ENCODE measurements at regions not wholly inside any gene's neighbourhood (a gene's known extent, or its start where the extent isn't known, plus 50 kb on each side); places are given as distances from the start of the nearest gene placed in this dataset.

- ATAC-seq = no peak
- TF ChIP-seq ZC3H10 (CRISPR knock-in tag; IDR thresholded peaks at IDR 0.05) = no peak
- TF ChIP-seq TOX (CRISPR knock-in tag; IDR thresholded peaks at IDR 0.05; ENCODE audit: borderline replicate concordance) = no peak
- no peak for TF ChIP-seq ZNF70 (CRISPR knock-in tag; IDR thresholded peaks at IDR 0.05)
Measured at GRCh38 chr7:115191526-115191925, 269.6 kb downstream of the MDFIC start.

GRCh38 chr7:115183431-115184057, 261.6 kb downstream of the MDFIC start:
- TF ChIP-seq ESRRG (CRISPR knock-in tag; IDR thresholded peaks at IDR 0.05) (no peak), ZFP30 (CRISPR knock-in tag; IDR thresholded peaks at IDR 0.05) (no peak), RARB (CRISPR knock-in tag; IDR thresholded peaks at IDR 0.05) (no peak)
- no peak for ATAC-seq

DNA sequence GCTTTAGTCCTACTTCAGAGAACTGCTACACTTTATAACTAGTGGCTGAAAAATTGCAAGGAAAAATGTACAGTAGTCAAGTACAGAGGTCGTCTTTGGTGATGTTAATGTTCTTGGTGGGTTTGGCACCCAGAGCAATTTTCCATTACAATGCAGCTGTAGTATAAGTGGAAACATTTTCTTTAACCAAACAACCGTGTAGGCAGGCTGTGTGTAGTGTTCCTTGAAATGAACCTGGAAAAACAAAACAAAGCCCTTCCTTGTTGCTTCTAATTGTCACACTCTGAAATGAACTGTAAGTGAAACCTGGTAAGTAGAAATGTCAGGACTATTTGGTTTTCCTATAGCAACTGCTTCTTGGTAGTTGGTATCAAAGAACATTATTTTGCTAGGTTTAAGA, 256.9 kb downstream of the MDFIC start:
- no peak for TF ChIP-seq TCF4 (CRISPR knock-in tag; IDR thresholded peaks at IDR 0.05; ENCODE audit: borderline replicate concordance)
- no peak for ATAC-seq

GRCh38 chr7:115177823-115178222, 255.9 kb downstream of the MDFIC start:
- ATAC-seq = no peak

More at GRCh38 chr7:115177823-115178222, 255.9 kb downstream of the MDFIC start:
- TF ChIP-seq PPARA (CRISPR knock-in tag; IDR thresholded peaks at IDR 0.05; ENCODE audit: borderline replicate concordance) = no peak
- TF ChIP-seq ISL1 (CRISPR knock-in tag; IDR thresholded peaks at IDR 0.05) = no peak
- TF ChIP-seq OSR1 (CRISPR knock-in tag; IDR thresholded peaks at IDR 0.05) = no peak
- no peak for TF ChIP-seq ZNF70 (CRISPR knock-in tag; IDR thresholded peaks at IDR 0.05)
- TF ChIP-seq RARB (CRISPR knock-in tag; IDR thresholded peaks at IDR 0.05) = no peak
- no peak for TF ChIP-seq TSHZ2 (CRISPR knock-in tag; IDR thresholded peaks at IDR 0.05)
- no peak for TF ChIP-seq ZNF565 (CRISPR knock-in tag; conservative IDR thresholded peaks at IDR 0.05; ENCODE audit: low read depth)
- no peak for TF ChIP-seq CSDC2 (CRISPR knock-in tag; IDR thresholded peaks at IDR 0.05)
- no peak for TF ChIP-seq TOX (CRISPR knock-in tag; IDR thresholded peaks at IDR 0.05; ENCODE audit: borderline replicate concordance)
- TF ChIP-seq, protein P1, sequence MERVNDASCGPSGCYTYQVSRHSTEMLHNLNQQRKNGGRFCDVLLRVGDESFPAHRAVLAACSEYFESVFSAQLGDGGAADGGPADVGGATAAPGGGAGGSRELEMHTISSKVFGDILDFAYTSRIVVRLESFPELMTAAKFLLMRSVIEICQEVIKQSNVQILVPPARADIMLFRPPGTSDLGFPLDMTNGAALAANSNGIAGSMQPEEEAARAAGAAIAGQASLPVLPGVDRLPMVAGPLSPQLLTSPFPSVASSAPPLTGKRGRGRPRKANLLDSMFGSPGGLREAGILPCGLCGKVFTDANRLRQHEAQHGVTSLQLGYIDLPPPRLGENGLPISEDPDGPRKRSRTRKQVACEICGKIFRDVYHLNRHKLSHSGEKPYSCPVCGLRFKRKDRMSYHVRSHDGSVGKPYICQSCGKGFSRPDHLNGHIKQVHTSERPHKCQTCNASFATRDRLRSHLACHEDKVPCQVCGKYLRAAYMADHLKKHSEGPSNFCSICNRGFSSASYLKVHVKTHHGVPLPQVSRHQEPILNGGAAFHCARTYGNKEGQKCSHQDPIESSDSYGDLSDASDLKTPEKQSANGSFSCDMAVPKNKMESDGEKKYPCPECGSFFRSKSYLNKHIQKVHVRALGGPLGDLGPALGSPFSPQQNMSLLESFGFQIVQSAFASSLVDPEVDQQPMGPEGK (CRISPR knock-in tag; IDR thresholded peaks at IDR 0.05; ENCODE audit: borderline replicate concordance) = no peak
- no peak for TF ChIP-seq CSRNP3 (CRISPR knock-in tag; IDR thresholded peaks at IDR 0.05)
- no peak for TF ChIP-seq TCF4 (CRISPR knock-in tag; IDR thresholded peaks at IDR 0.05; ENCODE audit: borderline replicate concordance)
- TF ChIP-seq GLIS3 (CRISPR knock-in tag; IDR thresholded peaks at IDR 0.05) = no peak
- TF ChIP-seq, protein P2, sequence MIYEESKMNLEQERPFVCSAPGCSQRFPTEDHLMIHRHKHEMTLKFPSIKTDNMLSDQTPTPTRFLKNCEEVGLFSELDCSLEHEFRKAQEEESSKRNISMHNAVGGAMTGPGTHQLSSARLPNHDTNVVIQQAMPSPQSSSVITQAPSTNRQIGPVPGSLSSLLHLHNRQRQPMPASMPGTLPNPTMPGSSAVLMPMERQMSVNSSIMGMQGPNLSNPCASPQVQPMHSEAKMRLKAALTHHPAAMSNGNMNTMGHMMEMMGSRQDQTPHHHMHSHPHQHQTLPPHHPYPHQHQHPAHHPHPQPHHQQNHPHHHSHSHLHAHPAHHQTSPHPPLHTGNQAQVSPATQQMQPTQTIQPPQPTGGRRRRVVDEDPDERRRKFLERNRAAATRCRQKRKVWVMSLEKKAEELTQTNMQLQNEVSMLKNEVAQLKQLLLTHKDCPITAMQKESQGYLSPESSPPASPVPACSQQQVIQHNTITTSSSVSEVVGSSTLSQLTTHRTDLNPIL (CRISPR knock-in tag; IDR thresholded peaks at IDR 0.05; ENCODE audit: low read depth) = no peak
- no peak for TF ChIP-seq ARNTL (CRISPR knock-in tag; IDR thresholded peaks at IDR 0.05; ENCODE audit: borderline replicate concordance, low read depth)
- TF ChIP-seq POU6F1 (CRISPR knock-in tag; IDR thresholded peaks at IDR 0.05; ENCODE audit: borderline replicate concordance, low read depth) = no peak
- no peak for TF ChIP-seq SNAI2 (CRISPR knock-in tag; IDR thresholded peaks at IDR 0.05)
- TF ChIP-seq ZNF8 (CRISPR knock-in tag; IDR thresholded peaks at IDR 0.05) = no peak
- TF ChIP-seq ZFP30 (CRISPR knock-in tag; IDR thresholded peaks at IDR 0.05) = no peak
- TF ChIP-seq ZFP3 (CRISPR knock-in tag; IDR thresholded peaks at IDR 0.05) = no peak

All from SK-N-SH treated with all-trans-retinoic acid at 6 μM for 48 hours (cell line).